Panc1 (cell line): ENCODE measurements at regions not wholly inside any gene's neighbourhood (a gene's known extent, or its start where the extent isn't known, plus 50 kb on each side); places are given as distances from the start of the nearest gene placed in this dataset.

ENCODE experiments used
- ATAC-seq: fragments of 200-7000 bp; cut with Tn5 transposase; 2 replicates; pipeline ENCODE4 v1.9.1; 2020; ENCODE audit warnings: mild to moderate bottlenecking, moderate library complexity
- BruUV-seq: library from RNA; stranded (reverse); fragments of 400-500 nt; replicated peaks from 2 replicates; lab custom pipeline; 2021; lab: Mats Ljungman, UMichigan
- CTCF ChIA-PET: fragments of 300-600 bp; sonication (Branson Sonifier 250); formaldehyde crosslinking; loops from one replicate; lab custom pipeline; 2022; ENCODE audit warnings: antibody characterized with exemption; lab: Charles Lee
- POLR2A ChIA-PET: fragments of 300-600 bp; sonication (Branson Sonifier 250); formaldehyde crosslinking; loops from one replicate; lab custom pipeline; 2022; ENCODE audit warnings: antibody characterized with exemption; lab: Charles Lee
- DNase-seq: peaks from one replicate; pipeline ENCODE4 v3.0.0-alpha.2; 2010; ENCODE audit warnings: low read depth, low spot score
- H3K27ac ChIP-seq: 2 replicates; pipeline ENCODE4 v1.5.1; 2011; ENCODE audit warnings: mild to moderate bottlenecking, low read length, inconsistent platforms
- H3K27me3 ChIP-seq: fragments of 200-500 bp; sonication (Bioruptor generic); 2 replicates; pipeline ENCODE4 v1.6.0; 2014; ENCODE audit warnings: low read length, inconsistent platforms; ENCODE audit not compliant: control insufficient read depth, insufficient read depth
- H3K36me3 ChIP-seq: fragments of 200-500 bp; sonication (Bioruptor generic); 2 replicates; pipeline ENCODE4 v1.5.1; 2014; ENCODE audit warnings: inconsistent platforms, mild to moderate bottlenecking, low read length, moderate library complexity; ENCODE audit not compliant: control insufficient read depth, insufficient read depth
- H3K4me1 ChIP-seq: 2 replicates; pipeline ENCODE4 v1.5.1; 2011; ENCODE audit warnings: inconsistent platforms, mild to moderate bottlenecking, low read length, moderate library complexity; ENCODE audit not compliant: control insufficient read depth, insufficient read depth
- H3K4me3 ChIP-seq, 2 experiments: 2 replicates each; pipeline ENCODE4 v1.5.1; 2011 to 2012; ENCODE audit warnings: low read depth in 2 of 2, low read length in 2 of 2, mild to moderate bottlenecking in 2 of 2, inconsistent platforms in 1 of 2, moderate library complexity in 1 of 2
- H3K9me3 ChIP-seq: fragments of 200-500 bp; sonication (Bioruptor generic); 2 replicates; pipeline ENCODE4 v1.5.1; 2014; ENCODE audit warnings: low read depth, mild to moderate bottlenecking, inconsistent platforms, low read length, moderate library complexity; ENCODE audit not compliant: control insufficient read depth, insufficient read depth
- POLR2AphosphoS5 ChIP-seq: IDR thresholded peaks from 2 replicates; pipeline ENCODE4 v1.6.1; 2012; ENCODE audit warnings: mild to moderate bottlenecking, low read depth, low read length, moderate library complexity
- SIN3A ChIP-seq: IDR thresholded peaks from 2 replicates; pipeline ENCODE4 v1.6.1; 2012; ENCODE audit warnings: low read depth, mild to moderate bottlenecking, low read length, moderate library complexity, borderline replicate concordance; ENCODE audit not compliant: insufficient read depth
- TCF7L2 ChIP-seq: IDR thresholded peaks from 2 replicates; pipeline ENCODE4 v1.6.1; 2011; ENCODE audit warnings: mild to moderate bottlenecking, low read depth, low read length, inconsistent platforms
- in situ Hi-C: cut with HindIII; loops from 2 replicates; pipeline ENCODE4 v1.10.0; 2016; ENCODE audit warnings: low sequenced_read_pairs, low pct_unique_long_range_greater_than_20kb
- intact Hi-C: fragments of 100-400 bp; cut with micrococcal nuclease; formaldehyde crosslinking; loops from one replicate; pipeline ENCODE4 v1.10.0; 2022; ENCODE audit not compliant: unreplicated experiment
- TF ChIP-seq, protein P1 (sequence below), 2 experiments: IDR thresholded peaks; 2 replicates each; pipeline ENCODE4 v1.6.1; 2011 to 2012; ENCODE audit warnings: low read depth in 2 of 2, control low read depth in 1 of 2, low read length in 1 of 2, mild to moderate bottlenecking in 1 of 2, moderate library complexity in 1 of 2; ENCODE audit not compliant: insufficient read depth in 1 of 2
- TF ChIP-seq, protein P2 (sequence below): fragments of 450-650 bp; IDR thresholded peaks from 2 replicates; pipeline ENCODE4 v1.5.1; 2017; ENCODE audit warnings: mild to moderate bottlenecking

- ATAC-seq (no peak), DNase-seq (no peak)
- Histone ChIP-seq H3K36me3 (no peaks in the 10 kb centered on the region), H3K27ac (no peak overlapping the region), H3K4me3 (no peak overlapping the region), H3K4me1 (no peaks in the 10 kb centered on the region), H3K9me3 (no peaks in the 10 kb centered on the region), H3K27me3 (no peaks in the 10 kb centered on the region)
- in situ Hi-C loops (no loop called here), intact Hi-C loops (no loop called here)
- ChIA-PET CTCF (no interaction called here), POLR2A (no interaction called here)
- TF ChIP-seq TCF7L2: no peak
- no TSS peak for BruUV-seq
Observed at GRCh38 chr14:104314251-104314941, 176.0 kb downstream of the KIF26A start.

DNA sequence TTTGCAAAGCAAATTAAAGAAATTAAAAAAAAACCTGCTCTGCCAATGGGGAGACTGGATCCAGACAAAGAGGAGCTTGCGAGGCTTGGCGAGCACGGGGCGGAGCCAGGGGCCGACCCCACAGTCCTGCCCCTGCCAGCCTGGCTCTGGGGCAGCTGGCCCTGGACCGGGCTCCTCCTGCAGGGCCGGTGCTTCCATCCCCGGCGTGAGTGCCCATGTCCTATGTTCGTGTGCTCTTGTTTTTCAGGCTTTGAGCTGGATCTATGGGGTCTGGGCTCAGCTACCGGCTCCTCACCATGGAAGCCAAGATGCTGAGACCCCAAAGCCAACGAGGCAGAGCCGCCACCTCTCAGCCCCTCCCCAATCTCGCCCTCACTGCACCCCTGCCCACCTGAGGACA is 176.8 kb downstream of the KIF26A start:
- no peak for ATAC-seq
- POLR2A ChIA-PET: no interaction called here
- no peak for DNase-seq
- TF ChIP-seq SIN3A (no peak), POLR2AphosphoS5 (no peak), TCF7L2 (no peak)
- TF ChIP-seq, protein P1, sequence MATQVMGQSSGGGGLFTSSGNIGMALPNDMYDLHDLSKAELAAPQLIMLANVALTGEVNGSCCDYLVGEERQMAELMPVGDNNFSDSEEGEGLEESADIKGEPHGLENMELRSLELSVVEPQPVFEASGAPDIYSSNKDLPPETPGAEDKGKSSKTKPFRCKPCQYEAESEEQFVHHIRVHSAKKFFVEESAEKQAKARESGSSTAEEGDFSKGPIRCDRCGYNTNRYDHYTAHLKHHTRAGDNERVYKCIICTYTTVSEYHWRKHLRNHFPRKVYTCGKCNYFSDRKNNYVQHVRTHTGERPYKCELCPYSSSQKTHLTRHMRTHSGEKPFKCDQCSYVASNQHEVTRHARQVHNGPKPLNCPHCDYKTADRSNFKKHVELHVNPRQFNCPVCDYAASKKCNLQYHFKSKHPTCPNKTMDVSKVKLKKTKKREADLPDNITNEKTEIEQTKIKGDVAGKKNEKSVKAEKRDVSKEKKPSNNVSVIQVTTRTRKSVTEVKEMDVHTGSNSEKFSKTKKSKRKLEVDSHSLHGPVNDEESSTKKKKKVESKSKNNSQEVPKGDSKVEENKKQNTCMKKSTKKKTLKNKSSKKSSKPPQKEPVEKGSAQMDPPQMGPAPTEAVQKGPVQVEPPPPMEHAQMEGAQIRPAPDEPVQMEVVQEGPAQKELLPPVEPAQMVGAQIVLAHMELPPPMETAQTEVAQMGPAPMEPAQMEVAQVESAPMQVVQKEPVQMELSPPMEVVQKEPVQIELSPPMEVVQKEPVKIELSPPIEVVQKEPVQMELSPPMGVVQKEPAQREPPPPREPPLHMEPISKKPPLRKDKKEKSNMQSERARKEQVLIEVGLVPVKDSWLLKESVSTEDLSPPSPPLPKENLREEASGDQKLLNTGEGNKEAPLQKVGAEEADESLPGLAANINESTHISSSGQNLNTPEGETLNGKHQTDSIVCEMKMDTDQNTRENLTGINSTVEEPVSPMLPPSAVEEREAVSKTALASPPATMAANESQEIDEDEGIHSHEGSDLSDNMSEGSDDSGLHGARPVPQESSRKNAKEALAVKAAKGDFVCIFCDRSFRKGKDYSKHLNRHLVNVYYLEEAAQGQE (IDR thresholded peaks at IDR 0.05; ENCODE audit: insufficient read depth in 1 of 2, low read depth in 2 of 2, low read length in 1 of 2): no peak
- TF ChIP-seq, protein P2, sequence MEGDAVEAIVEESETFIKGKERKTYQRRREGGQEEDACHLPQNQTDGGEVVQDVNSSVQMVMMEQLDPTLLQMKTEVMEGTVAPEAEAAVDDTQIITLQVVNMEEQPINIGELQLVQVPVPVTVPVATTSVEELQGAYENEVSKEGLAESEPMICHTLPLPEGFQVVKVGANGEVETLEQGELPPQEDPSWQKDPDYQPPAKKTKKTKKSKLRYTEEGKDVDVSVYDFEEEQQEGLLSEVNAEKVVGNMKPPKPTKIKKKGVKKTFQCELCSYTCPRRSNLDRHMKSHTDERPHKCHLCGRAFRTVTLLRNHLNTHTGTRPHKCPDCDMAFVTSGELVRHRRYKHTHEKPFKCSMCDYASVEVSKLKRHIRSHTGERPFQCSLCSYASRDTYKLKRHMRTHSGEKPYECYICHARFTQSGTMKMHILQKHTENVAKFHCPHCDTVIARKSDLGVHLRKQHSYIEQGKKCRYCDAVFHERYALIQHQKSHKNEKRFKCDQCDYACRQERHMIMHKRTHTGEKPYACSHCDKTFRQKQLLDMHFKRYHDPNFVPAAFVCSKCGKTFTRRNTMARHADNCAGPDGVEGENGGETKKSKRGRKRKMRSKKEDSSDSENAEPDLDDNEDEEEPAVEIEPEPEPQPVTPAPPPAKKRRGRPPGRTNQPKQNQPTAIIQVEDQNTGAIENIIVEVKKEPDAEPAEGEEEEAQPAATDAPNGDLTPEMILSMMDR: no peak
- no TSS peak for BruUV-seq
- no peak overlapping the region for H3K4me3 ChIP-seq
- no peaks in the 10 kb centered on the region for H3K27me3 ChIP-seq
- in situ Hi-C loops (no loop called here), intact Hi-C loops (no loop called here)
- H3K9me3 ChIP-seq: no peaks in the 10 kb centered on the region
- H3K27ac ChIP-seq: no peak overlapping the region
- H3K36me3 ChIP-seq: no peaks in the 10 kb centered on the region
- H3K4me1 ChIP-seq: no peaks in the 10 kb centered on the region
- CTCF ChIA-PET: no interaction called here

- ChIA-PET POLR2A (no interaction called here), CTCF (no interaction called here)
- no TSS peak for BruUV-seq
- no peak overlapping the region for H3K27ac ChIP-seq
- H3K9me3 ChIP-seq: no peaks in the 10 kb centered on the region
- DNase-seq (no peak), ATAC-seq (no peak)
- no peaks in the 10 kb centered on the region for H3K27me3 ChIP-seq
- no peaks in the 10 kb centered on the region for H3K36me3 ChIP-seq
- no peaks in the 10 kb centered on the region for H3K4me1 ChIP-seq
- intact Hi-C loops (no loop called here), in situ Hi-C loops (no loop called here)
- no peak overlapping the region for H3K4me3 ChIP-seq
- TF ChIP-seq SIN3A (no peak), TCF7L2 (no peak), POLR2AphosphoS5 (no peak)
- TF ChIP-seq, protein P1 (IDR thresholded peaks at IDR 0.05; ENCODE audit: insufficient read depth in 1 of 2, low read depth in 2 of 2, low read length in 1 of 2): no peak
- TF ChIP-seq, protein P2: no peak
Observed at GRCh38 chr14:104315625-104316024, 177.2 kb downstream of the KIF26A start.
